Activated CD4-positive, alpha-beta memory T cell treated with anti-CD3 and anti-CD28 coated beads for 36 hours (primary cell): ENCODE measurements at regions not wholly inside any gene's neighbourhood (a gene's known extent, or its start where the extent isn't known, plus 50 kb on each side); places are given as distances from the start of the nearest gene placed in this dataset.

ENCODE experiments used
- CTCF ChIA-PET: fragments of 350-600 bp; sonication (Branson Sonifier 250); formaldehyde crosslinking; loops from one replicate; lab custom pipeline; 2021; ENCODE audit warnings: antibody characterized with exemption, inconsistent platforms; lab: Charles Lee
- POLR2A ChIA-PET: fragments of 350-600 bp; sonication (Branson Sonifier 250); formaldehyde crosslinking; loops from one replicate; lab custom pipeline; 2021; ENCODE audit warnings: antibody characterized with exemption; lab: Charles Lee
- DNase-seq: peaks from one replicate; pipeline ENCODE4 v3.0.0-alpha.2; 2020
- H3K27ac Mint-ChIP-seq: one replicate; pipeline ENCODE4 v1.8.0; 2021; ENCODE audit warnings: mixed read lengths
- H3K27me3 Mint-ChIP-seq: one replicate; pipeline ENCODE4 v1.8.0; 2021; ENCODE audit warnings: mixed read lengths
- H3K36me3 Mint-ChIP-seq: one replicate; pipeline ENCODE4 v1.8.0; 2021; ENCODE audit warnings: mixed read lengths
- H3K4me1 Mint-ChIP-seq: one replicate; pipeline ENCODE4 v1.8.0; 2021; ENCODE audit warnings: low read depth, mixed read lengths
- H3K4me3 Mint-ChIP-seq: one replicate; pipeline ENCODE4 v1.8.0; 2021; ENCODE audit warnings: mild to moderate bottlenecking, mixed read lengths
- H3K9me3 Mint-ChIP-seq: one replicate; pipeline ENCODE4 v1.8.0; 2021; ENCODE audit warnings: mixed read lengths
- intact Hi-C: fragments of 100-400 bp; cut with micrococcal nuclease; formaldehyde crosslinking; loops from one replicate; pipeline ENCODE4 v1.15.1; 2023

DNA sequence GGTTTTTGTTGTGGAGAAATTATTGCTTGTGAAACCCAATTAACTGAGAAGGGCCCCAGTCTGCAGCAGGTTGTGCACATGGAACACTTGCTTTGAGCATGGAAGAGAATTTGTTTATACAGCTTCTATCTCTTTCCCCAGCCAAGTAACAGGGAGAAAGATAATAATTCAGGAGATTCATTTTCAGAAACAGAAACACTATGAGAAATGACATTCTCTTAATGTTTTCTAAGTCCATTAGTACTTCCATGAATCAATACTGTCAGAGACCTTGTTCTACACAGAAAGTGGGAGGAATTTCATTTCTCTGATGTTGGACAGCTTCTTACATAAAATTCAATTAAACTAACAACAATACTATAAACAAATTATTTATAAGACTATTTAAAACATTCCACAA is 446.3 kb downstream of the KLF12 start:
- Mint-ChIP-seq H3K27me3 (no peaks in the 10 kb centered on the region), H3K4me3 (no peak overlapping the region), H3K4me1 (no peaks in the 10 kb centered on the region), H3K9me3 (no peaks in the 10 kb centered on the region), H3K36me3 (peaks cover 14% of the 10 kb centered on the region), H3K27ac (no peak overlapping the region)
- ChIA-PET POLR2A (no interaction called here), CTCF (no interaction called here)
- no peak for DNase-seq
- intact Hi-C loops = no loop called here

DNA sequence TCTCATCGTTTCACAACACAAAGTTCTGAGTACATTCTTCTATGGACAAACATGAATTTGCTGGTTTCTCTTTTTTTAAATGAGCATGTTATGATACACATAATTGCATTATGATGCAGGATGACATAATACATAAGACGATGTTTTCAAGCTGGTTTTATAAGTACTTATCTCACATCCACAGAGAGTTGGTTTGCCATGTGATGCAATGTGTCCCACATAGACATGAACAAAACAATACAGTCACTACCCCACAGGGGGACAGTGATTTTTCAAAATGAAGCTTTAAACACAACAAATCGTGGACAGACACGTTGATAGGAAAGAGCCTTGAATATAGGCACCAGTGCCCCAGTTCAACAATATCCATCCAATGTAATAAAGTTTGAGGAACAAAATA is 447.1 kb downstream of the KLF12 start:
- Mint-ChIP-seq H3K9me3 (no peaks in the 10 kb centered on the region), H3K27me3 (no peaks in the 10 kb centered on the region), H3K4me3 (no peak overlapping the region), H3K36me3 (peaks cover 16% of the 10 kb centered on the region), H3K27ac (no peak overlapping the region), H3K4me1 (no peaks in the 10 kb centered on the region)
- ChIA-PET CTCF (no interaction called here), POLR2A (no interaction called here)
- no peak for DNase-seq
- intact Hi-C loops = no loop called here

DNA sequence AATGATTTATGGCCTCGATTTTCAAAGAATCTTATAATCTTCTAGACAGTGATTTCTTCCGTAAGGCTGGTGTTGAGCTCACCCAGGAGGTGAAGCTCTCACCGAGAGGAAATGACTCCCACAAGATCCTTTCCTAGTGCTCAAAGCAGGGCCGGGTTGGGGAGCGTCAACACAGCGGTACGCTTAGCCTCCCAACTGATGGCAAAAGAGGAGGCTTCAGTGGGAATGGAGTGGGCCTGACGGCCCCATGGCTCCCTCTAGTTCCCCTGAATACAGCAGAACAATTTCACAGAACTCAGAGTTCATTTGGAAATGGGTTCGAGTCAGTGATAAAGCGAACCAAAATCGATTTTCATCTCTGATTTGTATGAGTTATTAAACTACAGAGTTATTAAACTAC is 449.5 kb downstream of the KLF12 start:
- intact Hi-C loops = no loop called here
- CTCF ChIA-PET = no interaction called here
- no peaks in the 10 kb centered on the region for H3K9me3 Mint-ChIP-seq
- no peaks in the 10 kb centered on the region for H3K27me3 Mint-ChIP-seq
- POLR2A ChIA-PET = no interaction called here
- no peak overlapping the region for H3K27ac Mint-ChIP-seq
- no peak for DNase-seq
- H3K4me1 Mint-ChIP-seq = no peaks in the 10 kb centered on the region
- H3K36me3 Mint-ChIP-seq = peaks cover 11% of the 10 kb centered on the region
- H3K4me3 Mint-ChIP-seq = no peak overlapping the region

DNA sequence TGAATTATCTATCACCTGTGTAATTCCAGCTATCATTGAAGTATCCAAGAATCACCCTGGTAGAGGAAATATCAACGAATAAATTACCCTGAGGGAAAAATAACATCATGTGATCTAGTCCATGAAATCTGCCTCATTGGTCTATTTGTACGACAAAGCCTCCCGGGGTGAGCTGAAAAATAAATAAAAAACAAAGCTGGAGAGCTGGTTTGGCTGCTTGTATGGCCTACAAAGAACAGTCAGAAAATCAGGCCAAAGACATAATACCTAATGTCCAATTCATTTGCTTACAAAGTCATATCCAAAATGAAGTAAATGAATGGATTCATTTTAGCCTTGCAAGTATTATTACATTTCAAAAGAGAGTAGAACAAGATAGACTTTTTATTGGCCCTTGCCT is 449.9 kb downstream of the KLF12 start:
- Mint-ChIP-seq H3K36me3 (peaks cover 9% of the 10 kb centered on the region), H3K9me3 (no peaks in the 10 kb centered on the region), H3K27me3 (no peaks in the 10 kb centered on the region), H3K4me3 (no peak overlapping the region), H3K27ac (no peak overlapping the region), H3K4me1 (no peaks in the 10 kb centered on the region)
- ChIA-PET CTCF (no interaction called here), POLR2A (no interaction called here)
- DNase-seq = no peak
- intact Hi-C loops = no loop called here

DNA sequence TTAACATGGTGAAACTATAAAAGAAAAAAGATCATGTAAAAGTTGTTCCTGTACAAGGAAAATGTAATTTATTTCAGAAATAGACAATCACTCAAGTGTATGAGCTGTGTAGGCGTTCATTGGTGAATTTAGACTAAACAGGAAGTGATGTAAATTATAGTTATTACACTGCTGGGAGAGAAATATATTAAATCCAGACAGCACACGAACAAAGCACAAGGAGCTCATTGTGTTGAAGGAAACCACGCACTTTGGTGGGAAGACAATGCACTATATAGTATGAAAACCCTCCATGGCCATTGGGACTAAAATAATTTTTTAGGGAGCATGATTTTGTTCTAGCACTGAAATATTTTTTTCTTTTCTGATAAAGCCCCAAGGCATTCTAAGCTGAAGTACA is 450.5 kb downstream of the KLF12 start:
- no peak overlapping the region for H3K27ac Mint-ChIP-seq
- intact Hi-C loops = no loop called here
- no peak for DNase-seq
- peaks cover 8% of the 10 kb centered on the region for H3K36me3 Mint-ChIP-seq
- no peaks in the 10 kb centered on the region for H3K9me3 Mint-ChIP-seq
- H3K4me1 Mint-ChIP-seq = no peaks in the 10 kb centered on the region
- no peaks in the 10 kb centered on the region for H3K27me3 Mint-ChIP-seq
- POLR2A ChIA-PET = no interaction called here
- CTCF ChIA-PET = no interaction called here
- H3K4me3 Mint-ChIP-seq = no peak overlapping the region

DNA sequence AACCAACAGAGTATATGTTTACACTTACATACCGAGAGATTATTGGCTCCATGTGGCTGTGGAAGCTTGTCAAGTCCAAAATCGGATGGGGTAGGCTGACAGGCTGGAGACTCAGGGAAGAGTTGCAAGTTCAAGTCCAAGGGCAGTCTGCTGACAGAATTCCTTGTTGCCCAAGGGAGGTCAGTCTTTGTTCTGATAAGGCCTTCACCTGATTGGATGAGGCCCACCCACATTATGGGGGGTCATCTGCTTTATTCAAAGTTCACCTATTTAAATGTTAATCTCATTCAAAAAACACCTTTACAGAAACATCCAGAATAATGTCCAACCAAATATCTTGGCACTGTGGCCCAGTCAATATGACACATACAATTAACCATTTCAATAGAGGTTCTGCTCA is 452.4 kb downstream of the KLF12 start:
- no peak overlapping the region for H3K27ac Mint-ChIP-seq
- ChIA-PET POLR2A (no interaction called here), CTCF (no interaction called here)
- intact Hi-C loops = no loop called here
- no peaks in the 10 kb centered on the region for H3K4me1 Mint-ChIP-seq
- peaks cover 6% of the 10 kb centered on the region for H3K36me3 Mint-ChIP-seq
- no peaks in the 10 kb centered on the region for H3K27me3 Mint-ChIP-seq
- H3K9me3 Mint-ChIP-seq = no peaks in the 10 kb centered on the region
- no peak for DNase-seq
- no peak overlapping the region for H3K4me3 Mint-ChIP-seq

DNA sequence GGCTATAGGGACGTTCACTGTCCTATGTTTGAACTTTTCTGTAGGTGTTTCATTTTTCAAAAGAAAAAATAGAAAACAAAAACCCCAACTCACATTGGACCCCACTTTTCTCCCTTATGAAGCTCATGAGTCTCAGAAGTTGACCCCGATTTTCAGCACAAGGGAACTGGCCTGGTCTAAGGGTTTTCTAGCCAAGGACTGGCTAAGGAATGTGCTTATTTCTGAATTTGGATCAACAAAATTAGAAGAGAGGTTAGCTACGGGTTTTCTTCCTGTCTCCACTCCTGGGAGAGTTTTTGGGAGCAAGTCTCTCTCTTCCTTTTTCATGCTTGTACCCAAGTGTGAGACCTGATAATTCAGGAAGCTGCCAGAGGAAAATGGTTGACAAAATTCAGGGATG is 453.2 kb downstream of the KLF12 start:
- CTCF ChIA-PET = no interaction called here
- H3K9me3 Mint-ChIP-seq = no peaks in the 10 kb centered on the region
- no peak for DNase-seq

DNA sequence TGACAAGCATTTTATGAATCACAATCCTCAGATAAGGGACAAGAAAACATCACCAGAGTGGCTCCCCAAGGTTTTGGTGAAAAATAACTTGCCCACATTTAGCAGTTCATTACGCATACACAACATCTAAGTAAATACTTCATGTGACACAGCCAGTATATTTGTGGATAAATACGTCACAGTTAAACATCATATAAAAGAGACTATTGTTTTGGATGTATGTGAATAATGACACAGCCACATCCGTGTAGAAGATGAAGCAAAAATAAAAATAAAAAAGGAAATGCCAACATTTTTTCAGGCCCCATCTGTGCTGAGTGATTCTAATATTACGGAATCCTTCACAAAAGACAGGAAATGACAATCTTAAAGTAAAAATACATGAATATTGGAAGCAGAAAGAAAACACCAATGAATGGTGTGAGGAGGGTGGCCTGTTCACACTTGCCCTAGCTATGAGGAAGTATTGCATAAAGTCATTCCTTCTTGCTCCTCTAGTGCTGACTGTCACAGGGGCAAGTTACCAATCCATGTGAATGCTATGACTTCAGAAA is 457.1 kb downstream of the KLF12 start:
- no peak overlapping the region for H3K4me3 Mint-ChIP-seq
- no peaks in the 10 kb centered on the region for H3K9me3 Mint-ChIP-seq
- no peaks in the 10 kb centered on the region for H3K27me3 Mint-ChIP-seq

More for the DNA sequence above, 453.2 kb downstream of the KLF12 start:
- intact Hi-C loops = no loop called here
- no peaks in the 10 kb centered on the region for H3K27me3 Mint-ChIP-seq
- H3K27ac Mint-ChIP-seq = no peak overlapping the region
- no peak overlapping the region for H3K4me3 Mint-ChIP-seq
- H3K4me1 Mint-ChIP-seq = no peaks in the 10 kb centered on the region
- POLR2A ChIA-PET = no interaction called here
- H3K36me3 Mint-ChIP-seq = peaks cover 6% of the 10 kb centered on the region

DNA sequence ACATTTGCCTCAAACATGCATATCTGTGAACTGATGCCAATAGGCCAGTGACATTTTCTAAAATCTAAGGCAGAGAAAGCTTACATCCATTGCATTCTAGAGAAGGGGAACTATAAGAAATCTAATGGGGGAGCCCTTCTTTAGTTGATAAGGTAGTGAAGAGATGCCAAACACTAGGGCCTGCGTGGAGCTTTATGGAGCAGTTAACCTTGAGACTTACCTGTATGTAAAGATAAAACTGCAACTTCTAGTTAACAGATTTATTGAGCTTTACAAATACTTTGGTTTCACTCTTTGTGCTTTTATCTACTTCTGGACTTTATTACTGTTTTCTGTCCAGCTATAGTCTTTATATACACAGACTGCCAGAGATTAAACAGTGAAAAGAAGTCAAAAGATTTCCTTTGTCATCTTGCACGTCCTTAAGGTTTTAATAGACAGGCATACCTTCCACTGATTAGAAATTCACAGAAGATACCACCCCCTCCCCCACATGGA is 457.6 kb downstream of the KLF12 start:
- Mint-ChIP-seq H3K27ac (no peak overlapping the region), H3K9me3 (no peaks in the 10 kb centered on the region), H3K4me1 (no peaks in the 10 kb centered on the region), H3K4me3 (no peak overlapping the region), H3K27me3 (no peaks in the 10 kb centered on the region), H3K36me3 (no peaks in the 10 kb centered on the region)
- DNase-seq = no peak
- ChIA-PET POLR2A (no interaction called here), CTCF (no interaction called here)
- intact Hi-C loops = no loop called here

More for the DNA sequence above, 457.1 kb downstream of the KLF12 start:
- no peak overlapping the region for H3K27ac Mint-ChIP-seq
- no peaks in the 10 kb centered on the region for H3K4me1 Mint-ChIP-seq
- intact Hi-C loops = no loop called here
- CTCF ChIA-PET = no interaction called here
- DNase-seq = no peak
- no peaks in the 10 kb centered on the region for H3K36me3 Mint-ChIP-seq
- POLR2A ChIA-PET = no interaction called here

DNA sequence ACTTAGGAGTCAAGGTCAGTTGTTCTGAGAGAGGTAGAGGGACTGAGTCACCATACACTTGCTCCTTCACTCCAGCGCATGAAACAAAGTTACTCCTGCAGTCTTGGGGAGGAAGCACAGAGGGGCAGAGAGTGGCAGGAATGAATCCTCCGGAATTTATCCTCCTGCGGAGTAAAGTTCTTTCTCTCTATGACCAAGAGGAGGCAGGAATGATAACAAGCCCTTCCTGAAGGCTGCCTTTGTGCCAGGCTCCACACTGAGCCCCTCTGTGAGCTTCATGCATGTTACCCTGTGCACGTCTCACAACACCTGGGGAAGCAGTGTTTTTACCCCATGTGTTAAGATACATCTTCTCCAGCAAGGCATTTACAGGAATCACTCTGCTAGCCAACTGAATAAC is 458.4 kb downstream of the KLF12 start:
- intact Hi-C loops = no loop called here
- POLR2A ChIA-PET = no interaction called here
- Mint-ChIP-seq H3K27me3 (no peaks in the 10 kb centered on the region), H3K27ac (no peak overlapping the region), H3K36me3 (no peaks in the 10 kb centered on the region), H3K9me3 (no peaks in the 10 kb centered on the region), H3K4me1 (no peaks in the 10 kb centered on the region), H3K4me3 (no peak overlapping the region)
- CTCF ChIA-PET = no interaction called here
- DNase-seq = no peak

DNA sequence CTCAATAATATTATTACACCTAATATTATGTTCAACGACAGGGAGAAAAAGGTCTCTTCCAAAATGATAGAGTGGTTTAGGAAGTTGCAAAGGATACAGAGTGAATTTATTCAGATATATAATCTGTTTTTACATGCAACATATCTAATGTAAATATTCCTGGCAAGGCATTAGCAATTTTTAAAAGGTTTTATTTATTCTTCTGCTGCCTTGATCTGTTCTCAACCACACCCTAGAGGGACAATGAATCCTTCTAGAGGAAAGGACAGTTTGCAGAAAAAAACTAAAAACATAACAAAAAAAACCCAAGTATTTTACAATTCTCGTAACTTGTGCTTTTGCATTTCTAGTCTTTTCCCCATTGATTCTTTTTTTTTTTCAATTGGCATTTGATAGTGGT is 459.6 kb downstream of the KLF12 start:
- Mint-ChIP-seq H3K27ac (no peak overlapping the region), H3K9me3 (no peaks in the 10 kb centered on the region), H3K36me3 (no peaks in the 10 kb centered on the region), H3K4me1 (no peaks in the 10 kb centered on the region), H3K27me3 (no peaks in the 10 kb centered on the region), H3K4me3 (no peak overlapping the region)
- ChIA-PET POLR2A (no interaction called here), CTCF (no interaction called here)
- intact Hi-C loops = no loop called here
- no peak for DNase-seq

DNA sequence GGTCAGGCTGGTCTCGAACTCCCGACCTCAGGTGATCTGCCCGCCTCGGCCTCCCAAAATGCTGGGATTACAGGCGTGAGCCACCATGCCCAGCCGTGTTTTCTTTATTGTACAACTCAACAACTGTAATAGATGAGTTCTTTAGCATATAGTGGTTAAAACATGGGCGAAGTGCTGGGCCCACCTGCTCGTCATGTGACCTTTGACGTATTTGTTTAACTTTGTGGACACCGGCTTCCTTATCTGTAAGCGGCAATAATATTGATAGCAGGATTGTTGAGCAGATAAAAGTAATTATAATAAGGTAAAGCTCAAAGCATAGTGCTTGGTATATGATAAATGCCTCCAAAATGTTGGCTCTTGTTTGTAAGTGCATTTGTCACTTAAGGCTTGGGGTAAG is 460.3 kb downstream of the KLF12 start:
- CTCF ChIA-PET = no interaction called here
- Mint-ChIP-seq H3K36me3 (no peaks in the 10 kb centered on the region), H3K9me3 (no peaks in the 10 kb centered on the region), H3K27ac (no peak overlapping the region), H3K4me3 (no peak overlapping the region), H3K27me3 (no peaks in the 10 kb centered on the region), H3K4me1 (no peaks in the 10 kb centered on the region)
- intact Hi-C loops = no loop called here
- POLR2A ChIA-PET = no interaction called here
- no peak for DNase-seq

DNA sequence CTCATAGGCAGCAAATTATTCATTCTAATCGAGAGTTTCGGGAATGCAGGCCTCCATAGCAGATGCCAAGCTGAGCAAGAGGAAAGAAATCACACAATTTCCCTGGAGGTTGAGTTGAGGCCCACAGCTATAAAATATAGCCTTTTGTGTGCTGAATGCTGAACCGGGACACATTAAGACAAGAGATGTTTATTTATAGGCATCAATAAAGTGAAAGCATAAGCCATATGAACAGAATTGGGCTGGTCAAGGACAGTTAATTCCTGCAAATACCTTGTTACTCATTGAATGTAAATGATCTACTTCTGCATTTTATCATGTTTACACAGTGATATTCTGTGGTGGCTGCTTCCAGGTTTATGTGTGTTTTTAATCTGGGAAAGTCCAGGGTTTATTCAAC is 461.7 kb downstream of the KLF12 start:
- Mint-ChIP-seq H3K9me3 (no peaks in the 10 kb centered on the region), H3K27ac (no peak overlapping the region), H3K27me3 (no peaks in the 10 kb centered on the region), H3K36me3 (no peaks in the 10 kb centered on the region), H3K4me3 (no peak overlapping the region), H3K4me1 (no peaks in the 10 kb centered on the region)
- no peak for DNase-seq
- ChIA-PET CTCF (no interaction called here), POLR2A (no interaction called here)
- intact Hi-C loops = no loop called here
